ENCODE measurements at regions not wholly inside any gene's neighbourhood (a gene's known extent, or its start where the extent isn't known, plus 50 kb on each side); places are given as distances from the start of the nearest gene placed in this dataset.

GRCh38 chr1:198890214-198890930, 251.5 kb downstream of the PTPRC start:
- no peak overlapping the region for H3K4me3 ChIP-seq (ENCODE audit: low read depth, low read length)
- peaks cover 27% of the 10 kb centered on the region for H3K4me1 ChIP-seq (ENCODE audit: control insufficient read depth, insufficient read depth, low read length)
- H3K36me3 ChIP-seq (ENCODE audit: control insufficient read depth in 2 of 2, insufficient read depth in 1 of 2, low read length in 2 of 2), result peaks cover 0 to 4% of the 10 kb centered on the region in 2 experiments; a peak in 1 of 3 replicates
- CTCF ChIA-PET, result interaction anchor here (0.6 to 1.6 kb wide), 2 partner anchors 12 to 76 kb away, joined by 3 to 5 read pairs; no protein-coding TSS in a partner anchor
- POLR2A ChIA-PET, result no interaction called here
- H3K9me3 ChIP-seq (ENCODE audit: control insufficient read depth, insufficient read depth, low read depth, low read length), result no peaks in the 10 kb centered on the region
- H3K27ac ChIP-seq (ENCODE audit: extremely low read depth, low read depth, low read length), result no peak overlapping the region
- peak; percentile 55; the same call in 1 of the 2 replicates for TF ChIP-seq FEZF1 (tag by site-specific recombination; IDR thresholded peaks at IDR 0.05)
- no peak for TF ChIP-seq ZNF621 (tag by site-specific recombination; IDR thresholded peaks at IDR 0.05)
- peak; percentile 51; the same call in 1 of the 2 replicates for TF ChIP-seq ZNF792 (tag by site-specific recombination; IDR thresholded peaks at IDR 0.05)
- TF ChIP-seq KLF7 (tag by site-specific recombination; IDR thresholded peaks at IDR 0.05; ENCODE audit: borderline replicate concordance), result no peak
- TF ChIP-seq MYNN (tag by site-specific recombination; IDR thresholded peaks at IDR 0.05; ENCODE audit: borderline replicate concordance), result no peak
- TF ChIP-seq ZNF514 (tag by site-specific recombination; IDR thresholded peaks at IDR 0.05), result no peak
- no peak for TF ChIP-seq ZNF658 (tag by site-specific recombination; IDR thresholded peaks at IDR 0.05)
- TF ChIP-seq ZNF239 (tag by site-specific recombination; IDR thresholded peaks at IDR 0.05), result no peak
- TF ChIP-seq ZNF223 (tag by site-specific recombination; IDR thresholded peaks at IDR 0.05), result no peak
- TF ChIP-seq ZNF423 (tag by site-specific recombination; IDR thresholded peaks at IDR 0.05), result no peak
- 0 out of 2 replicates have a peak, but pooled peaks have one; percentile 51 for TF ChIP-seq PRDM1 (tag by site-specific recombination; IDR thresholded peaks at IDR 0.05)
- TF ChIP-seq ZBTB48 (tag by site-specific recombination; IDR thresholded peaks at IDR 0.05), result no peak
- TF ChIP-seq ZNF830 (tag by site-specific recombination; IDR thresholded peaks at IDR 0.05; ENCODE audit: low read depth), result no peak
- no peak for TF ChIP-seq ZNF18 (tag by site-specific recombination; IDR thresholded peaks at IDR 0.05)
- TF ChIP-seq CTCF (tag by site-specific recombination; IDR thresholded peaks at IDR 0.05), result no peak
- no peak for TF ChIP-seq ZNF600 (tag by site-specific recombination; IDR thresholded peaks at IDR 0.05)
- no peak for TF ChIP-seq KLF8 (tag by site-specific recombination; IDR thresholded peaks at IDR 0.05)
- TF ChIP-seq PRDM2 (tag by site-specific recombination; IDR thresholded peaks at IDR 0.05; ENCODE audit: borderline replicate concordance), result no peak
- no peak for TF ChIP-seq SP3 (tag by site-specific recombination; IDR thresholded peaks at IDR 0.05)
- peak; percentile 69; the same call in 1 of the 2 replicates for TF ChIP-seq BCL6B (tag by site-specific recombination; IDR thresholded peaks at IDR 0.05)
- TF ChIP-seq ZNF138 (tag by site-specific recombination; IDR thresholded peaks at IDR 0.05; ENCODE audit: borderline replicate concordance), result no peak
- TF ChIP-seq ZNF518A (tag by site-specific recombination; conservative IDR thresholded peaks at IDR 0.05; ENCODE audit: low read depth), result no peak

Measured in HEK293 (cell line).